Karpas-422 (cell line): ENCODE measurements at regions not wholly inside any gene's neighbourhood (a gene's known extent, or its start where the extent isn't known, plus 50 kb on each side); places are given as distances from the start of the nearest gene placed in this dataset.
"Not testable (repeated sequence)": the region's sequence is repeated elsewhere in the genome, so short reads cannot be mapped to it uniquely, and the experiment has no call there.

Experiments used
- DNase-seq: peaks from one replicate; pipeline ENCODE4 v3.0.0-alpha.2; 2015
- H2AFZ ChIP-seq: fragments of 200-600 bp; sonication (generic); 2 replicates; pipeline ENCODE4 v1.6.1; 2014; ENCODE audit warnings: antibody characterized with exemption, low read length, mixed read lengths
- H3K27ac ChIP-seq: fragments of 200-600 bp; sonication (generic); 2 replicates; pipeline ENCODE4 v1.5.1; 2014; ENCODE audit warnings: mild to moderate bottlenecking, low read length, moderate library complexity
- H3K27me3 ChIP-seq: fragments of 200-600 bp; sonication (generic); 2 replicates; pipeline ENCODE4 v1.6.1; 2014; ENCODE audit warnings: low read length, mixed read lengths
- H3K36me3 ChIP-seq: fragments of 200-600 bp; sonication (generic); 2 replicates; pipeline ENCODE4 v1.6.1; 2014; ENCODE audit warnings: low read length, mixed read lengths; ENCODE audit not compliant: insufficient read depth
- H3K4me1 ChIP-seq: fragments of 200-600 bp; sonication (generic); 2 replicates; pipeline ENCODE4 v1.6.1; 2014; ENCODE audit warnings: mild to moderate bottlenecking, low read length, mixed read lengths
- H3K4me2 ChIP-seq: fragments of 200-600 bp; sonication (generic); 2 replicates; pipeline ENCODE4 v1.6.1; 2014; ENCODE audit warnings: low read length, low read depth, mild to moderate bottlenecking; ENCODE audit not compliant: poor library complexity, severe bottlenecking
- H3K4me3 ChIP-seq: fragments of 200-600 bp; sonication (generic); 2 replicates; pipeline ENCODE4 v1.5.1; 2014; ENCODE audit warnings: mild to moderate bottlenecking, antibody characterized with exemption, low read length, mixed read lengths
- H3K79me2 ChIP-seq: fragments of 200-600 bp; sonication (generic); 2 replicates; pipeline ENCODE4 v1.6.1; 2014; ENCODE audit warnings: mild to moderate bottlenecking, low read length, mixed read lengths
- H3K9ac ChIP-seq: fragments of 200-600 bp; sonication (generic); 2 replicates; pipeline ENCODE4 v1.6.0; 2014; ENCODE audit warnings: low read length
- H3K9me2 ChIP-seq: fragments of 200-600 bp; sonication (generic), shearing (Covaris generic); replicated peaks from 2 replicates; pipeline ENCODE4 v1.6.0; 2014; ENCODE audit warnings: mild to moderate bottlenecking, low read length, moderate library complexity; ENCODE audit not compliant: insufficient read depth
- H3K9me3 ChIP-seq: fragments of 300-700, 200-600 bp; sonication (generic); 2 replicates; pipeline ENCODE4 v1.6.1; 2014; ENCODE audit warnings: low read length, mixed read lengths
- H4K20me1 ChIP-seq: fragments of 200-600 bp; sonication (generic); 2 replicates; pipeline ENCODE4 v1.6.1; 2014; ENCODE audit warnings: mild to moderate bottlenecking, antibody characterized with exemption, low read length, low read depth; ENCODE audit not compliant: insufficient read depth

- H3K79me2 ChIP-seq, result no peaks in the 10 kb centered on the region
- H3K4me3 ChIP-seq, result no peak overlapping the region
- H3K9me3 ChIP-seq, result no peaks in the 10 kb centered on the region
- no peak overlapping the region for H2AFZ ChIP-seq
- no peak for DNase-seq
- no peaks in the 10 kb centered on the region for H4K20me1 ChIP-seq
- no peak overlapping the region for H3K27ac ChIP-seq
- no peaks in the 10 kb centered on the region for H3K4me1 ChIP-seq
- no peak overlapping the region for H3K4me2 ChIP-seq
- no peaks in the 10 kb centered on the region for H3K9me2 ChIP-seq
- no peak overlapping the region for H3K9ac ChIP-seq
- H3K36me3 ChIP-seq, result no peaks in the 10 kb centered on the region
- H3K27me3 ChIP-seq, result no peaks in the 10 kb centered on the region
Observed at GRCh38 chr5:166788050-166788449, 1503.4 kb upstream of the WWC1 start.

- Histone ChIP-seq H3K4me2 (no peak overlapping the region), H3K9me2 (no peaks in the 10 kb centered on the region; the same call in 1 of the 2 replicates), H3K9me3 (no peaks in the 10 kb centered on the region), H3K4me3 (no peak overlapping the region), H2AFZ (no peak overlapping the region), H3K27ac (no peak overlapping the region), H4K20me1 (no peaks in the 10 kb centered on the region), H3K79me2 (no peaks in the 10 kb centered on the region), H3K9ac (no peak overlapping the region), H3K4me1 (no peaks in the 10 kb centered on the region), H3K27me3 (no peaks in the 10 kb centered on the region), H3K36me3 (no peaks in the 10 kb centered on the region)
- DNase-seq, result no peak
Observed at GRCh38 chr5:166795756-166796155, 1495.7 kb upstream of the WWC1 start.

GRCh38 chr5:166803058-166803457 lies 1488.4 kb upstream of the WWC1 start:
- H3K4me1 ChIP-seq, result no peaks in the 10 kb centered on the region
- no peaks in the 10 kb centered on the region for H3K36me3 ChIP-seq
- DNase-seq, result no peak
- H3K27me3 ChIP-seq, result no peaks in the 10 kb centered on the region
- H3K9me2 ChIP-seq, result no peaks in the 10 kb centered on the region
- H3K4me3 ChIP-seq, result no peak overlapping the region
- H4K20me1 ChIP-seq, result no peaks in the 10 kb centered on the region
- H2AFZ ChIP-seq, result no peak overlapping the region
- no peaks in the 10 kb centered on the region for H3K79me2 ChIP-seq
- peaks cover 7% of the 10 kb centered on the region; the same call in 1 of the 2 replicates for H3K9me3 ChIP-seq
- H3K27ac ChIP-seq, result no peak overlapping the region
- H3K9ac ChIP-seq, result no peak overlapping the region
- no peak overlapping the region for H3K4me2 ChIP-seq

GRCh38 chr5:166804223-166804622 lies 1487.2 kb upstream of the WWC1 start:
- H3K27ac ChIP-seq, H3K9ac ChIP-seq, H3K4me3 ChIP-seq, H3K4me2 ChIP-seq, DNase-seq, H3K79me2 ChIP-seq, H3K9me2 ChIP-seq, H3K27me3 ChIP-seq, H3K4me1 ChIP-seq, H2AFZ ChIP-seq, H4K20me1 ChIP-seq, H3K36me3 ChIP-seq: not testable (repeated sequence)
- H3K9me3 ChIP-seq, result peaks cover 11% of the 10 kb centered on the region; the same call in 1 of the 2 replicates

GRCh38 chr5:166804693-166805092 lies 1486.8 kb upstream of the WWC1 start:
- not testable (repeated sequence) for H4K20me1 ChIP-seq, H3K27ac ChIP-seq, H3K4me3 ChIP-seq, H3K4me2 ChIP-seq, H3K27me3 ChIP-seq, H2AFZ ChIP-seq, H3K9me2 ChIP-seq, H3K4me1 ChIP-seq, H3K9ac ChIP-seq, H3K36me3 ChIP-seq, H3K79me2 ChIP-seq, DNase-seq
- H3K9me3 ChIP-seq, result peaks cover 11% of the 10 kb centered on the region; the same call in 1 of the 2 replicates

- not testable (repeated sequence) for DNase-seq, H3K4me2 ChIP-seq, H3K9ac ChIP-seq, H3K4me1 ChIP-seq, H3K27ac ChIP-seq, H3K79me2 ChIP-seq, H4K20me1 ChIP-seq, H3K9me2 ChIP-seq, H3K27me3 ChIP-seq, H3K4me3 ChIP-seq, H2AFZ ChIP-seq, H3K36me3 ChIP-seq
- peaks cover 11% of the 10 kb centered on the region for H3K9me3 ChIP-seq
Observed at GRCh38 chr5:166810093-166810658, 1481.3 kb upstream of the WWC1 start.

GRCh38 chr5:166810721-166811120 lies 1480.7 kb upstream of the WWC1 start:
- Histone ChIP-seq H3K9me2 (no peaks in the 10 kb centered on the region), H2AFZ (no peak overlapping the region), H3K27me3 (no peaks in the 10 kb centered on the region), H3K9ac (no peak overlapping the region), H4K20me1 (no peaks in the 10 kb centered on the region), H3K4me1 (no peaks in the 10 kb centered on the region), H3K36me3 (no peaks in the 10 kb centered on the region), H3K4me2 (no peak overlapping the region), H3K4me3 (no peak overlapping the region), H3K27ac (no peak overlapping the region), H3K79me2 (no peaks in the 10 kb centered on the region), H3K9me3 (peaks cover 11% of the 10 kb centered on the region)
- no peak for DNase-seq

- Histone ChIP-seq H3K9me2 (no peaks in the 10 kb centered on the region), H4K20me1 (no peaks in the 10 kb centered on the region), H3K27me3 (no peaks in the 10 kb centered on the region), H3K27ac (no peak overlapping the region), H2AFZ (no peak overlapping the region), H3K79me2 (no peaks in the 10 kb centered on the region), H3K9me3 (peaks cover 14% of the 10 kb centered on the region), H3K9ac (no peak overlapping the region), H3K4me3 (no peak overlapping the region), H3K4me2 (no peak overlapping the region), H3K36me3 (no peaks in the 10 kb centered on the region), H3K4me1 (no peaks in the 10 kb centered on the region)
- no peak for DNase-seq
Observed at GRCh38 chr5:166823360-166823759, 1468.1 kb upstream of the WWC1 start.

- Histone ChIP-seq H3K4me2 (no peak overlapping the region), H3K36me3 (no peaks in the 10 kb centered on the region), H3K27me3 (no peaks in the 10 kb centered on the region), H4K20me1 (no peaks in the 10 kb centered on the region), H3K9me2 (no peaks in the 10 kb centered on the region), H2AFZ (no peak overlapping the region), H3K79me2 (no peaks in the 10 kb centered on the region), H3K9me3 (peaks cover 34% of the 10 kb centered on the region), H3K27ac (no peak overlapping the region), H3K4me1 (no peaks in the 10 kb centered on the region), H3K4me3 (no peak overlapping the region), H3K9ac (no peak overlapping the region)
- no peak for DNase-seq
Observed at GRCh38 chr5:166834246-166834645, 1457.2 kb upstream of the WWC1 start.
